ENCODE measurements at regions not wholly inside any gene's neighbourhood (a gene's known extent, or its start where the extent isn't known, plus 50 kb on each side); places are given as distances from the start of the nearest gene placed in this dataset.
A peak's percentile ranks its signal among the peaks of the same experiment; 100 is the strongest.

GRCh38 chr17:31702041-31702440, 157.0 kb downstream of the COPRS start:
- DNase-seq: no peak

GRCh38 chr17:31700973-31701372, 158.1 kb downstream of the COPRS start:
- DNase-seq: no peak

- DNase-seq: no peak
These were observed 159.2 kb downstream of the COPRS start for GRCh38 chr17:31699886-31700285.

- DNase-seq: no peak
These were observed 159.8 kb downstream of the COPRS start for GRCh38 chr17:31699281-31699680.

DNA sequence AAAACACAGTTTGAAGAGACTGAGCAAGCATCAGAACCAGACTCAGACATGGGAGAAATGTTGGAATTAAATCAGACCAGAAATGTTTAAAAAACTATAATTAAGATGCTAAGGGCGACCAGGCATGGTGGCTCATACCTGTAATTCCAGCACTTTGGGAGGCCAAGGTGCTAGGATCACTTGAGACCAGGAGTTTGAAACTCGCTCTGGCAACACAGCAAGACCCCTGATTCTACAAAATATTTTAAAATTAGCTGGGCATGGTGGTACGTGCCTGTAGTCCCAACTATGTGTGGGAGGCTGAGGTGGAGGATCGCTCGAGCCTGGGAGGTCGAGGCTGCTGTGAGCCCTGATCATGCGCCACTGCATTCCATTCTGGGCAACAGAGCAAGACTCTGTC, 160.3 kb downstream of the COPRS start:
- no peak for DNase-seq

GRCh38 chr17:31697838-31698237, 161.2 kb downstream of the COPRS start:
- DNase-seq: no peak

- no peak for DNase-seq
These were observed 162.2 kb downstream of the COPRS start for GRCh38 chr17:31696703-31697325.

DNA sequence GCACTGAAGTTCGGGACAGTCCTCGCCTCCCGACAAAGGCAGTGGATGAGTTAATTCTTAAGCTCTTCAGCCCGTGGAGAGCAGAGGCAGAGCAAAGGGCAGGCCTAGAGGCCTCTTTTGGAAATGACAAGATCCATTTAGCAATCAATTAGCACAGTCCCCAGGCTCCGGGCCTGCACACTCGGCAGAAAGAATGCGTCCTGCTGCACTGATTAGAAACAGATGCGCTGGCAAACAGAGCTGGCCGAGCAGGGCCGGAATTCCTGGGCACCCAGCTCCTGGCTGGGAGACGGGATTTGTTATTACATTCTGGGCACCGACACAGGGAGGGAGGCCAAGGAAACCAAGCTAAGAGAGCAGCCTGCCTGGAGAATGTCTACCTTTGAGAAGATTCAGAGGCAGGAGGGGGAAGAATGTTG, 162.9 kb downstream of the COPRS start:
- DNase-seq: no peak

DNA sequence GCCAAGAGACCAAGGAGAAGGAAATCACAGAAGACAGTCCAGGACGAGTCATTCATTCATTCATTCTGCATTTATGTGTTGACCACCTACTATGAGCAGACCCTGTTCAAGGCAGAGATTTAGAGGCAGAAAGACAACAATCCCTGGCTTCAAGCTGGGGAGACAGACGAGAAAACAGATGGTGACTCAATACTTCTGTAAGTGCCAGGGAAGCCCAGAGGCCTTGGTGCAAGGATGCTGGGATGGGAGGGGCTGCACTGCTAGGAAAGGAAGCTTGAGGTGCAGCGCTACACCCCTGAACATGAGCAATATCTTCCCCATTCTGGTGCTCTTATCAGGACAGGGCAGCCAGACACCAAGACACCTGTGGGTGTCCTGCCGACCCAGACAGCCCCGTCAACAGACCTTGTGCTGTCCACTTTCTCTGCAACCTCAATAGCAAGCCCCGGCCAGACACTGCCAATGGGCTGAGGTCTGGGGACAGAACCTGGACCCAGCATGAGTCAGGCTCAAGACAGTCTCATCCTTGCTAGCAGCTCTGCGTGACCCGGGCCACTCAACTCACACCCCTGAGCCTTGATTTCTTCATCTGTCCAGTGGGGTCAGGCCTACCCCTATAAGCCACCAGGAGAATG, 163.5 kb downstream of the COPRS start:
- DNase-seq: no peak

DNA sequence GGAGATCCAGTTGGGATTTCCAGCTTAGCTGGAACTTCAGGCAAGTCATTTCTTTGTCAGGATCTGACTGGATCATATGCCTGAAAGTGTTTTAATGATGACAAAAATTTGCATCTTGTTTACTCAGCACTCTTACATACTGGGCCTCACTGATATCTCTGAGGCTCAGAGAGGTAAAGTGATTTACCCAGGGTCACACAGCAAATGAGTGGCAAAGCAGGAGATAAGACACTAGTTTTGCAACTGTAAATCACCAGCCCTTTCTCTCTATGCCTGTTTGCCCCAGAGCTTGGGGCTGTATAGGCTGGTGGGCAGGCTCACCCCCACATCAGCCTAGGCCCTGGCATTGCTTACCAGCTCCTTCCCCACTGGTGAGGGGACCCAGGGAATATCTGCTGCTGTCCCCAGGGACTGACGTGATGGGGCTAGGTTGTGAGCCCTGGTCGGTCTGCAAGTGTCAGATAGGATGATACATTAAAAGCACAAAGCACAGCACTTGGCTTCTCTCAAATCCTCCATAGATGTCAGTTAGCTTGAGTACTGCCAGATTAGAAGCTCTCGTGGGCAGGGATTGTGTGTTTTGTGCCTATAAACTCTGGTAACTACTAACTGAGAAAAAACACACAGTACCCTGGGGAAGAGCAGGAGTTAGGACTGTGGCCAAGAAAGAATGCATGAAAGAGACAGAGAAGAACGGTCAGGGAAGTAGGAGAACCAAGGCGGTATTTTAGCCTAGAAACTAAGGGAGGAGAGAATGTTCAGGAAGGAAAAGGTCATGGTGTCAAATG, 165.4 kb downstream of the COPRS start:
- DNase-seq: no peak

GRCh38 chr17:31692632-31693031, 166.4 kb downstream of the COPRS start:
- no peak for DNase-seq

GRCh38 chr17:31692027-31692426, 167.0 kb downstream of the COPRS start:
- no peak for DNase-seq

DNA sequence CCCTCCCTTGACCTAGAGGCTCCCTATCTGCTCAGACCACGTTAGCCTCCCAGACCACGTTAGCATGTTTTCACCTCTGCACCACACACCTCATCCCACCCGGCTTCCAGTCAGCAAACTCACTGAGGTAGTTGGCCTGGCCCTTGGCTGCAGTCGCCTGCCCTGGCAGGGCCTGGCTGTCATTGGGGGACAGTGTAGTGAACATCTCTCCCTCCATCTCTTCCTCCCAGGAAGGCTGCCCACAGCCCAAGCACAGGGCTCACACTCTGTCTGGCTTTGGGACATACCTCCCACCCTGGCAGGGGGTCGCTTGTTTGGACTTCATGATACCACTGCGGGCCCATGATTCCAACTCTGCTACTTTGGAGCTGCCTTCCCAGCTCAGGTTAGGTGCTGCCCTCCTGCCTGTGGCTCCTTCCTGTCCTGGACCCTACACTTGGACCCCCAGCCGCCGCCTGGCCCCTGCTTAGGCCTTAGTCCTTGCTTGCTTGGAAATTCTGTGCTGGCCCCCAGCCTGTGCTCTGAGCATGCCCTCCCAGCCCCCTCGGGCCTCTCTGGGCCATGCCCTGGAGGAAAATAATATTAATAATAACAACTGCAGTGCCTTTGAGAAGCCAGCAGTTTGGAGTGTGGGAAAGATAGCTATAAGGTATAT, 167.7 kb downstream of the COPRS start:
- DNase-seq: no peak

DNA sequence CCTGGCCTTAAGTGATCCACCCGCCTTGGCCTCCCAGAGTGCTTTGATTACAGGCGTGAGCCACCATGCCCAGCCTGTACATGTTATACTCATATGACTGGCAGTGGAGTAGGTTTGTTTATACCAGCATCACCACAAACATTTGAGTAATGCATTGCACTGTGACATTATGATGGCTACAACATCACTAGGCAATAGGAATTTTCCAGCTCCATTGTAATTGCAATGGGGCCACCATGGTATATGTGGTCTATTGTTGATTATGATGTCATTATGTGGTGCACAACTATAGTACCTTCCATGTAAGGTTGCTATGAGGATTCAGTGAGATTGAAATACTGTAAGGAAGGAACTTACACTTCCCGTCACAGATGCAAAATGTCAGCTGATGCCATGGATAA, 168.9 kb downstream of the COPRS start:
- DNase-seq: no peak

DNA sequence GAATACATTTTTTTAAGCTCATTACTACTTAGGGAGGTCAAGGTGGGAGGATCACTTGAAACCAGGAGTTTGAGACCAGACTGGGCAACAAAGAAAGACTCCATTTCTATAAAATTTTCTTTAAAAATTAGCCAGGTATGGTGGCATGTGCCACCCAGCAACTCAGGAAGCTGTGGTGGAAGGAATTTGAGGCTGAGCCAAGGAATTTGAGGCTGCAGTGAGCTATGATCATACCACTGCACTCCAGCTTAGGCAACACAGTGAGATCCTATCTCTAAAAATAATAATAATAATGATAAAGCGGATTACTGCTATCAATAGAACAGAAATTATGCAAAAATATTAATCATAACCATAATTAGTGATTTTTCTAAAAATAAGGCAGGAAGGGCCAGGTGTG, 170.3 kb downstream of the COPRS start:
- DNase-seq: no peak

DNA sequence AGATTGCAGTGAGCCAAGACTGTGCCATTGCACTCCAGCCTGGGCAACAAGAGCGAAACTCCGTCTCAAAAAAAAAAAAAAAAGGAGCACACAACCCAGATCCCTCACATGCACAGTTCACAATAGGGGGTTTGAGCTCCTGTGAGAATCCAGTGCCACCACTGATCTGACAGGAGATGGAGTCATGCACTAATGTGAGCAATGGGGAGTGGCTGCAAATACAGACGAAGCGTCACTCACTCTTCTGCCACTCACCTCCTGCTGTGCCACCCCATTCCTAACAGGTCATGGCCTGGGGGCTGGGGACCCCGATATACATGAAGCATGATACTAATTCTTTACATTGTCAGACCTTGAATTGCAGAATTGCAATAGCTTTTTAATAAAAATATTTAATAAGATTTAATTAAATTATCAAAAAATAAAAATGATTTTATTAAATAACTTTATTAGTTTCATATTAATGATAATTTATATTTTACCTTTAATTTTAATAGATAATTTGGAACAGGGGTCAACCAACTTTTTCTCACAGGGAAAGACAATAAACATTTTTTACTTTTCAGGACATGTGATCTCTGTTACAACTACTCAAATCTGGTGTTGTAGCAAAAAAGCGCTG, 171.4 kb downstream of the COPRS start:
- DNase-seq: no peak

GRCh38 chr17:31686495-31686894, 172.5 kb downstream of the COPRS start:
- DNase-seq: no peak

- DNase-seq: no peak
These were observed 174.1 kb downstream of the COPRS start for GRCh38 chr17:31684901-31685300.

DNA sequence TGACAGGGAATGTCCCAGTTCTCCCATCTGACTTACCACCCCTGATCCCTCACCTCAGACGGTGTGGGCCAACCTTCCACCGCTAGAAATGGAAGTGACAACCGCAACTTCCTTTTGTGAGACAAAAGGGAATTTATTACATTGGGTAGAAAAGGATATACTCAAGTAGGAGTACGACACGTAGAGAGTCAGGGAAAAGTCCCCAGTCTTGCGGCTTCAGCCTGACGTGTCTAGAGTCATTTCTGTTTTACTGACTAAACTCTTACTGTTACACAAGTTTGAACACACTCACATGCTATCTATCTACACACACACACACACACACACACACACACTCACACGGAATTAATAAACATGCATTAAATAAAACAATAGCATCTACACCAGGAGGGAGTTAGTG, 178.9 kb downstream of the COPRS start:
- DNase-seq: peak; percentile 71

- DNase-seq: no peak
These were observed 179.4 kb downstream of the COPRS start for GRCh38 chr17:31679667-31680066.

DNA sequence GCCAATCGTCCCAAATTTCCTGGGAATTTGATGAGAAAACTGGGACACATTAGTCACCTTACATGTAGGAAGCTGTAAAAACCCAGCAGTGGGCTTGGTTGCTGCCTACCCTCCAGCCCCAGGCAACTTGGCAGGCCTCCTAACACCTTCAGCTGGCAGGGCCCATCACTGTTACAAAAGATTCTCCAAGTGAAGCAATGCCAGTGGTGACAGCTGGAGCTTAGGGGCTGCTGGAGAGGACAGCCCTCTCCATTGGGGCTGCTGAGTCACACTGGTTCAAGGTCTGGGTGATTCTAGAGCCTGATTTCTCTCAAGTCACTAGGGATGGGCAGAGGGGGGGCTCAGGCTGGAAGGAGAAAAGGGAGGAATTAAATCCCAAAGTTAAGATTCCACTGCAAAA, 180.6 kb downstream of the COPRS start:
- no peak for DNase-seq

GRCh38 chr17:31677681-31678080, 181.4 kb downstream of the COPRS start:
- no peak for DNase-seq

- DNase-seq: no peak
These were observed 182.0 kb downstream of the COPRS start for GRCh38 chr17:31677036-31677435.
